ENCODE measurements at regions not wholly inside any gene's neighbourhood (a gene's known extent, or its start where the extent isn't known, plus 50 kb on each side); places are given as distances from the start of the nearest gene placed in this dataset.
"Not testable (repeated sequence)": the region's sequence is repeated elsewhere in the genome, so short reads cannot be mapped to it uniquely, and the experiment has no call there.

- no peak for DNase-seq
These were observed 92.2 kb upstream of the TOP3B start for GRCh38 chr22:22074634-22075381.

- DNase-seq = no peak
These were observed 91.4 kb upstream of the TOP3B start for GRCh38 chr22:22073769-22074561.

DNA sequence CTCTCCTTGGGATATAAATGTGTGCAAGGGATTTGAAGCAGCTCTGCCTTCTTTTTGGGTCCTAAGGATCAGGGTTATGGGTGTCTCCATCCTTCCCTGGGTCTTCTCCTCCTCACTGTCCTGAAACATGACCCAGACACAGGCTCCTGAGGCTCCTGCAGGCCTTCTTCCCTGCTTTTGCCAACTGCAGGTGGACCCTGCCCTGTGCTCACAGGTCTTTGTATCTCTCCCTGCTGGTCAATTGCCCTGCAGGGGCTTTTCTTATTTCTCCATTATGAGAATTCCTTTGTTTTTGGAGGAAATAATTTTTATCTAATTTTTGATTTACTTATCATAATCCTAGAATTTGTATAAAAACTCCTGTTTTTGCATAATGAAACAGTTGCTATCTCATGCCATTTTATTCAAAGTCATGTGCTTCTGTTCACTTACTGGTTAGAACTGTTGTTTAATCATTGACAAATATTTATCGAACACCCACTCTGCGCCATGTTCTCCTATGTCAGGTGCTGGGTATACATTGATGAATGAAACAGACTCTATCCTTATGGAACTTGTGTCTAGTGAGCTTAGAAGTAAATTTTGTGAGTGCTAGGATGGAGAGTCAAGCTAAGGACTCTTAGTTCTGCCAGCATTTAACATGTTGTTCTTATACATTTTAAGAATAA, 89.7 kb upstream of the TOP3B start:
- no peak for DNase-seq

DNA sequence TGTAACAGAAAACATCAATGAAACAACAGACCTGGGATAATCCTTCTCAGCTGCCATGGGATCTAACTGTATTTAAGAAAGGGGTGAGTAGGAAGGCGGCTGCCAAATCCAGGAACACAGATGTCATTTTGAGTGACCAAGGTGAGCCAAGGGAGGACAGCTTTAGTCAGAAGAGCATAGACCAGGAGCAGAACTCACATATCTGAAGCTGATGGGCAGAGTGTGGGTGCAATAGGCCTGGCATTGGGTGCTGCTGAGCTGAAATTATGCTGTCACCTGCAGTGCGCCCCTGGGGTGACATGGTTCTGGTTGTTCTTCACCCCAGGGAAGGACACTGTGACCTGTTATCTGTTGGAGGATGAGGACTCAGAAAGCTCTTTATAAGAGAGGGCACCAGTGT, 88.9 kb upstream of the TOP3B start:
- DNase-seq = no peak

DNA sequence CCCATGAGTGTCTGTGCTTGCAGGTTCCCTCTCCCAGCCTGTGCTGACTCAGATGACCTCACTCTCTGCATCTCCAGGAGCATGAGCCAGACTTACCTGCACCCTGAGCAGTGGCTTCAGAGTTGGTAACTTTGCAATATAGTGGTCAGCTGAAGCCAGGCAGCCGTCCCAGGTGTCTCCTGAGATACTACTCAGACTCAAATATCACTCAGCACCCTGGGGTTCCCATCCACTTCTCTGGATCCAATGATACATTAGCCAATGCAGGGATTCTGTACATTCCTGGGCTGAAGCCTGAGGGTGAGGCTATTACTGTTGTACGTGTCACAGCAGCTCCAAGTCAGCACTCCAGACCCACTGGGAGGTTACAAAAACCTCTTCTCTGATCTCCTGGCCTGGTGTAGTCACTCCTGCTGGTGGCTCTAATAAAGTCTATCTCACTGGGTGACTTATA, 87.8 kb upstream of the TOP3B start:
- no peak for DNase-seq

- no peak for DNase-seq
These were observed 87.1 kb upstream of the TOP3B start for GRCh38 chr22:22069450-22070370.

DNA sequence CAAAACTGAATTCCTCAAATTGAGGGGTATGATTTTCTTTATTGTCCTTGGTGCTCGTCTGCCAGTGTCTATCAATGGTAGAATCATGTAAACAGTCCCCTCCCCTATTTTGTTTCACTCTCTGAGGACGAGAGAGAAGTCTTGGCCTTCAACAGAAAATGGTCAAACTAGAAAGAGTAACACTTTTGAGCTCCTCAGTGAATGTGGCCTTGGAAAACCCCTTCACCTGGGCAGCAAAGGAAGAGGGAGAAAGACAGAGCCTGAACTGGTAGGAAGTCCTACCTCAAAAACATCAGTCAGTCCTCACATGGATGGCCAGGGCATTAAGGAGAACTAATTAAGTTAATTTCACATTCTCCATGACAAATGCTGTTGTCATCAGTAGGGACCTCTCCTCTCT, 86.1 kb upstream of the TOP3B start:
- no peak for DNase-seq

GRCh38 chr22:22068025-22068424, 85.4 kb upstream of the TOP3B start:
- DNase-seq = no peak

DNA sequence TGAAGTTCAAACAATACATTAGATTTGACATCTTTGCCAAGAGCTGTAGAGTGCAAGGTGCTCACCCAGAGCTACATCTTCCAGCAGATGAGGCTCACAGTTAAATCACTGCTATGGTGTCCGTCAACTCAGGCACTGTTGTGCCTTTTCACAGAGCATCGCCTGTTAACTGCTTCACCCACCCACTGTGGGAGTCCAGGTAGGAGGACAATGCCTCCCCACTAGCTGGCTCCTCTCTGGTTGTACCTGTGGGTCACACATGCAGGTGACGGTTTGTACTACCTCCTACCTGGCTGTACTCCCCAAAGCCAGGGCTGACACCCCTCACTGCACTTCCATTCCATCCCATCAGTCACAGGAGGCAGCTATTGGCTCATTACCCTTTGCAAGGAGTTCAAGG, 84.6 kb upstream of the TOP3B start:
- DNase-seq = no peak

GRCh38 chr22:22064580-22064979, 82.0 kb upstream of the TOP3B start:
- no peak for DNase-seq

DNA sequence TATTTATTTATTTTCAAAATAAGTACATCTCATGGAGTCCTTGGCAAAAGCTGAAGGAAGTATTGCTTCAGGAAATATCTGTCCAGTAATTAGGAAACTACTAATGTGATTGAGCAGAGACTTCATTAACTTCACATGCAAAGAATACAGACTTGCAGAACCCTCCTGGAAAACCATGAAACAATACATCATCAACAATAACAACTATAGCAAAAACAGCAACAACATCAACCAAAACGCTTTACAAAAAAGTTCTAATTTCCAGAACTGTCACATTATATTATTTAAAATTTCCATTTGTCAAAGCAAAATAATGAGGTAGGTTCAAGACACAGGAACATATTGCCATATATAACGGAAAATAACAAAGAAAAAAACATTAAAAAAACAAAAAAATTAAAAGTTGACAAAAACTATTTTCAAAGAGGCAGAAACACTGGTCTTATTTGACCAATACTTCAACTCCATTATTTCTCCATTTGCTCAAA, 79.8 kb upstream of the TOP3B start:
- no peak for DNase-seq

DNA sequence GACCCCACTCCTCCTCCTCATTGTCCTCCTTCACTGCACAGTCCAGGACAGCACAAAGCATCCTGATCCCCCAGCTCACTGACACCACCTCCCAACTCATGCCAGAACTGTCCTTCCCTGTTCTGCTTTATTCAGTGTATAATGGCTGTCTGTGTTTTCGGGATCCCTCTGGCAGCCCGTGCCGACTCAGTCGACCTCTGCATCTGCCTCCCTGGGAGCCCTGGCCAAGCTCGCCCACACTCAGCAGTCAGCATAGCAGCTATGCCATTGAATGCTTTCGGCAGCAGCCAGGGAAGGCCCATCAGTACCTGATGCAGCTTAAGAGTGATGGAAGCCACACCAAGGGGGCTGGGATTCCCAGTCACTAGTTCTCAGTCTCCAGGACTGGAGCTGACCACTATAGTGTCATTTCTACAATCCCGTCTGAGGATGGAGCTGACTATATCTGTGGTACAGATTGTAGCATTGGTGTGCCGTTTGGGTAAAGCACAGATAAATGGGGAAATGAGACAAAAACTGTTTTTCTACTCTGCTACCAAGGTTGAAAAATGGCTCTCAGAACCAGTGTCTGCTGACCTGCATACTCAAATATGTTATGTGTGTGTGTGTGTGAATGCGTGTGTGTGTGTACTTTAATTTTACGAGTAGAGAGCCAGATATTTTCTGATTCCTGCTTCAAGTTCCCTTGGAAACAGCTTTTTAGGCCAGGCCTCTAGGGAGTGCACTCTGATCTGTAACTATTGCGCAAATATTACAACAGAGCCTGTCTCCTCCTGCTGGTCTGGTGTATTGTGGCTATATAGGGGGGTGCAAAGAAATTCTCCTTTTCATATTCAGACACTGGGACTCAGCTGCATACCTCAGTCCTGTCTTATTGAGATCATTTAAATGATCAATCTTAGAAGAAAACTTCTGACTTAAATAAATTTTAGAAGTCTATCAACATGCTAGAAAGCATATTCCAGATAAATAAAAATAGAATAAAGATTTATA, 78.8 kb upstream of the TOP3B start:
- peak; percentile 90 for DNase-seq

DNA sequence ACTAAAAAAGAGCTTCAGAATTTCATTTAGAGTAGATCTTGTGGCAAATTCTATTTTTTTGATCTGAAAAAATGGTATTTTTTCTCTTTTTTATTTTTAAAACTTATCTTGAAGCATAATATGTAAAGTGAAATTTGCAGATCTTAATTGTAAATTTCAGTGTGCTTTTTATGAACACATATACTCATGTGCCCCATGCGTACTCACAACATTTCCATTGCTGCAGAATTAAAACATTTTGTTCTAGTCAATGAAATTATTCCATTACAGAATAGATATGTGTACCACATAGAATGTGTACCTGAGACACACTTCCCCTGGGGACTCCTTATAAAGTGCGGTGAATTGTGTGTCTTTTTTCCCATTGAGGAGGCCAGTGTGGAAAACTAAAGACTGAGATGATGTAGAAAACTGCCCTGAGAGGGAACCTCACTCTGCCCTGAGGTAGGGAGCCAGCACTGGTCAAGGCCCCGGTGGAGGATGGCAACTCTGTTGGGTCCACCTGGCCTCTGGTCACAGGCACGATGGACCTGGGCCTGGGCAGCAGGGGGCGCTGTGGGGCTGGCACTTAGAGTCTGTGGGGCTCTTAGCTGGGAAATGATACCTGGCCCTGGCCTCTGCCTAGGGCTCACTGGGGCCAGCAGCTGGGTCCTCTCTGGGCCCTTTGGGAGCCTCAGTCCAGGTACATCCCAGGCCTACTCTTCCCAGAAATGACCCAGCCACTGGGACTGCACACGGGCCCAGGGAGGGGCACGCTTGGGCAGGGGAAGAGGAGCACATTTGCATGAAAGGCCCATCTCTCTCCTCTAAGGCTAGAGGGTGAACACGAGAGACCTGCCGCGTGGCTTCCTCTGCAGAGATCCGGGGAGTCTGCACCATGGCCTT, 77.9 kb upstream of the TOP3B start:
- peak; percentile 10 for DNase-seq

DNA sequence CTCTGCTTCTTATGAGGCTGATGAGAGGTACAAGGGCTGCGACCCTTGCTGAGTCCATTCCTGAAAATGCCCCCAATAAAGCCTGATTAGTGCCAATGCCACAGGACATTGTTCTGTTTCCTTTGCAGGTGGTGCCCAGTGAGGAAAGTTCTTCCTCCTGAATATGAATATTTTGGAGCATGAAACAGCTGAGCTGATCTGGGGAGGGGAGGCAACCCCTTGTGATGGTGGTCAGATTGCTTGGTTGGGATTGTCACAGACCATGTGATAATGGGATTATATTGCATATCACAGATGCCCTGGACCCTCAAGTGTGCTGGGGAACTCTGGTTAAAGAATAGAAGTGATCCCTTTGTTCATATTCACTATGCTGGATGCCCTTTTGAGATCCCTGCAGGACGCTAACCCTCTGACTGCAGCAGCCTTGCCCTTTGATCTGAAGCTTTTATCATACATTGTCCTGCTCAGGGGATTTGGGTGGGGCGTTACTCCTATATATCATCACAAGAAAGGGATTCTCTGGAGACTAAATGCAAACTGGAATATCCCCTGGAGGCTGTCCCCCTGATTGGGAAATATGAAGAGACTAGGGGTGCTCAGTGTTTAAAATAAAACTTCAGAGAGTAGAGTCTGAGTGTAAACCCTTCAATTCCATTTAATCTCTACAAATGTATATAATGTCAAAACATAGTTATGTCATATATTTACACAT, 76.9 kb upstream of the TOP3B start:
- no peak for DNase-seq

DNA sequence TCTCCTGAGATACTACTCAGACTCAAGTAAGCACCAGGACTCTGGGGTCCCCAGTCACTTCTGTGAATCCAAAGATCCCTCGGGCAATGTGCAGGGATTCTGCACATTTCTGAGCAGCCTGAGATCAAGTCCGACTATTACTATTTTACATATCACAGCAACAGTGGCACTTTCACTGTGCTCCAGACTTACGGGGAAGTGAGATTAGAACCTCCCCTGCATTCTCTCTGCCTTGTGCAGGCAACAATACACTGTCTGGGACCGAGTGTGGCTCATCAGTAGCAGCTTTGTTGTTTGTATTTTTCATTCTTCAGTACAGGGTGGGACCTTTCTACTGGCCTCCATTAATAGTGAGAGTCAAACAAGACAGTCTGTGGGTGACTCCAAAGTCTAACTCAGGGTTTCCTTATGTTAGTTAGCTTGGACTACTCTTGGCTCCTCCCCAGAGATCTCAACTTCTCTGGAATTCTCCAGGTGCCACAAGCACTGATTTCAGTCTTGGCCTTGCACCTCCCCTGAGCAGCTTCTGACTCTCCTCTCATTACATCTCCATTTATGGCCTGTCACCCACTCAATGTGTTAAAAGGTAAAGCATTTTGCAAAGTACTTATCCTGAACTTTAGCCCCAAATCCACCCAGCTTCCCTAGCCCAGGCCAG, 76.2 kb upstream of the TOP3B start:
- no peak for DNase-seq

GRCh38 chr22:22057617-22058378, 75.2 kb upstream of the TOP3B start:
- no peak for DNase-seq

- DNase-seq = not testable (repeated sequence)
These were observed 74.4 kb upstream of the TOP3B start for GRCh38 chr22:22056809-22057594.

All from fibroblast of skin of right quadriceps (primary cell).